K562 (cell line): ENCODE measurements at regions not wholly inside any gene's neighbourhood (a gene's known extent, or its start where the extent isn't known, plus 50 kb on each side); places are given as distances from the start of the nearest gene placed in this dataset.

Experiments used
- BACH1 ChIP-seq: fragments of 200-800 bp; sonication (Bioruptor generic); IDR thresholded peaks from 2 replicates; pipeline ENCODE4 v1.6.1; 2016; ENCODE audit warnings: missing genetic modification characterization, missing compliant biosample characterization
- CBFA2T3 ChIP-seq: fragments of 450-650 bp; IDR thresholded peaks from 2 replicates; pipeline ENCODE4 v1.6.1; 2017
- CTBP1 ChIP-seq: fragments of 450-650 bp; IDR thresholded peaks from 2 replicates; pipeline ENCODE4 v1.6.1; 2016; ENCODE audit warnings: borderline replicate concordance
- FOXK2 ChIP-seq, 2 experiments: fragments of 450-650 bp; IDR thresholded peaks in 1 of 2; conservative IDR thresholded peaks in 1 of 2; 2 replicates each; pipeline ENCODE4 v1.6.1; 2016; ENCODE audit warnings: low read depth in 2 of 2, mild to moderate bottlenecking in 1 of 2
- JUN ChIP-seq, 2 experiments: sonication (generic) in 1 of 2; formaldehyde crosslinking in 1 of 2; IDR thresholded peaks; 2 replicates each; pipeline versions ENCODE4 v1.6.1 to v1.8.0; 2012 to 2022; ENCODE audit warnings: borderline replicate concordance in 2 of 2, mild to moderate bottlenecking in 2 of 2, improper control_type of control experiment in 1 of 2, low read depth in 1 of 2, low read length in 1 of 2, missing genetic modification reagents in 1 of 2
- MEF2D ChIP-seq: conservative IDR thresholded peaks from 2 replicates; pipeline ENCODE4 v1.6.1; 2016; ENCODE audit warnings: low read depth, missing genetic modification characterization, missing compliant biosample characterization
- POLR2G ChIP-seq: fragments of 200-400 bp; formaldehyde crosslinking; IDR thresholded peaks from 2 replicates; pipeline ENCODE4 v1.6.1; 2017; ENCODE audit warnings: low read depth, mild to moderate bottlenecking, antibody characterized with exemption, low read length, moderate library complexity
- RAD51 ChIP-seq: fragments of 450-650 bp; IDR thresholded peaks from 2 replicates; pipeline ENCODE4 v1.7.1; 2016; ENCODE audit warnings: low read depth, mild to moderate bottlenecking, borderline replicate concordance
- RFX5 ChIP-seq: IDR thresholded peaks from 2 replicates; pipeline ENCODE4 v1.6.1; 2011; ENCODE audit warnings: low read depth, mild to moderate bottlenecking, improper control_type of control experiment, low read length
- TAF9B ChIP-seq: fragments of 450-650 bp; IDR thresholded peaks from 2 replicates; pipeline ENCODE4 v1.6.1; 2018; ENCODE audit warnings: mild to moderate bottlenecking; ENCODE audit not compliant: partially characterized antibody
- TGIF2 ChIP-seq: sonication (generic); formaldehyde crosslinking; IDR thresholded peaks from 2 replicates; pipeline ENCODE4 v1.8.1; 2022; ENCODE audit warnings: mild to moderate bottlenecking, missing genetic modification reagents, moderate library complexity
- ZNF24 ChIP-seq: fragments of 450-650 bp; IDR thresholded peaks from 2 replicates; pipeline ENCODE4 v1.6.1; 2016
- ZNF436 ChIP-seq: fragments of 250-450, 450-650 bp; sonication (Bioruptor Pico); formaldehyde crosslinking; IDR thresholded peaks from 2 replicates; pipeline ENCODE4 v1.7.0; 2020; ENCODE audit warnings: mild to moderate bottlenecking
- TF ChIP-seq, protein P1 (sequence below): fragments of 450-650 bp; IDR thresholded peaks from 2 replicates; pipeline ENCODE4 v1.6.1; 2016; ENCODE audit warnings: mild to moderate bottlenecking, moderate library complexity
- TF ChIP-seq, protein P2 (sequence below): fragments of 250-450 bp; sonication (Bioruptor Pico); IDR thresholded peaks from 2 replicates; pipeline ENCODE4 v1.9.0; 2021; ENCODE audit warnings: mild to moderate bottlenecking
- TF ChIP-seq, protein P3 (sequence below), 2 experiments: fragments of 450-650 bp; IDR thresholded peaks; 2 replicates each; pipeline ENCODE4 v1.6.1; 2016

DNA sequence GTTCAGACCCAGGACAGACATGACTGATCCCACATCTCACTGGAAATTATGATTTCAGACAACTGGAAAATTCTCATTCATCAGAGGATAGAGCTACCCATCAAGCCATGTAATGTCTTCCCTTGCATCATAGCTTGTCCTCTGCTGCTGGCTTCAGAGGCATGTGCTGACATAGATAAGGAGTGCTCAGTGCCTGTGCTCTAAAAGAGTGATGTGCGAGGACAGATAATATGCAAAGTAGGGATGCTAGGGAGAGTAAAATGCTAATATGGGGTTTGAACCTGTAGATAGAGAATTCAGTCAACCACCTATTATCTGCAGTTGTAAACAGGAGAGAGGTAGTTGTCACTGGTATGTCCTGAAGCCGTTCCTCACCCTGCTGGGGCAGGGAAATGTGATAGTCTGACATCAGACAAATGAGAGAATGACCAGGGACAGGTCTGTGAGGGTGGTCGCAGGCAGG lies 349.7 kb upstream of the CCL2 start (continued):
- TF ChIP-seq, protein P1, sequence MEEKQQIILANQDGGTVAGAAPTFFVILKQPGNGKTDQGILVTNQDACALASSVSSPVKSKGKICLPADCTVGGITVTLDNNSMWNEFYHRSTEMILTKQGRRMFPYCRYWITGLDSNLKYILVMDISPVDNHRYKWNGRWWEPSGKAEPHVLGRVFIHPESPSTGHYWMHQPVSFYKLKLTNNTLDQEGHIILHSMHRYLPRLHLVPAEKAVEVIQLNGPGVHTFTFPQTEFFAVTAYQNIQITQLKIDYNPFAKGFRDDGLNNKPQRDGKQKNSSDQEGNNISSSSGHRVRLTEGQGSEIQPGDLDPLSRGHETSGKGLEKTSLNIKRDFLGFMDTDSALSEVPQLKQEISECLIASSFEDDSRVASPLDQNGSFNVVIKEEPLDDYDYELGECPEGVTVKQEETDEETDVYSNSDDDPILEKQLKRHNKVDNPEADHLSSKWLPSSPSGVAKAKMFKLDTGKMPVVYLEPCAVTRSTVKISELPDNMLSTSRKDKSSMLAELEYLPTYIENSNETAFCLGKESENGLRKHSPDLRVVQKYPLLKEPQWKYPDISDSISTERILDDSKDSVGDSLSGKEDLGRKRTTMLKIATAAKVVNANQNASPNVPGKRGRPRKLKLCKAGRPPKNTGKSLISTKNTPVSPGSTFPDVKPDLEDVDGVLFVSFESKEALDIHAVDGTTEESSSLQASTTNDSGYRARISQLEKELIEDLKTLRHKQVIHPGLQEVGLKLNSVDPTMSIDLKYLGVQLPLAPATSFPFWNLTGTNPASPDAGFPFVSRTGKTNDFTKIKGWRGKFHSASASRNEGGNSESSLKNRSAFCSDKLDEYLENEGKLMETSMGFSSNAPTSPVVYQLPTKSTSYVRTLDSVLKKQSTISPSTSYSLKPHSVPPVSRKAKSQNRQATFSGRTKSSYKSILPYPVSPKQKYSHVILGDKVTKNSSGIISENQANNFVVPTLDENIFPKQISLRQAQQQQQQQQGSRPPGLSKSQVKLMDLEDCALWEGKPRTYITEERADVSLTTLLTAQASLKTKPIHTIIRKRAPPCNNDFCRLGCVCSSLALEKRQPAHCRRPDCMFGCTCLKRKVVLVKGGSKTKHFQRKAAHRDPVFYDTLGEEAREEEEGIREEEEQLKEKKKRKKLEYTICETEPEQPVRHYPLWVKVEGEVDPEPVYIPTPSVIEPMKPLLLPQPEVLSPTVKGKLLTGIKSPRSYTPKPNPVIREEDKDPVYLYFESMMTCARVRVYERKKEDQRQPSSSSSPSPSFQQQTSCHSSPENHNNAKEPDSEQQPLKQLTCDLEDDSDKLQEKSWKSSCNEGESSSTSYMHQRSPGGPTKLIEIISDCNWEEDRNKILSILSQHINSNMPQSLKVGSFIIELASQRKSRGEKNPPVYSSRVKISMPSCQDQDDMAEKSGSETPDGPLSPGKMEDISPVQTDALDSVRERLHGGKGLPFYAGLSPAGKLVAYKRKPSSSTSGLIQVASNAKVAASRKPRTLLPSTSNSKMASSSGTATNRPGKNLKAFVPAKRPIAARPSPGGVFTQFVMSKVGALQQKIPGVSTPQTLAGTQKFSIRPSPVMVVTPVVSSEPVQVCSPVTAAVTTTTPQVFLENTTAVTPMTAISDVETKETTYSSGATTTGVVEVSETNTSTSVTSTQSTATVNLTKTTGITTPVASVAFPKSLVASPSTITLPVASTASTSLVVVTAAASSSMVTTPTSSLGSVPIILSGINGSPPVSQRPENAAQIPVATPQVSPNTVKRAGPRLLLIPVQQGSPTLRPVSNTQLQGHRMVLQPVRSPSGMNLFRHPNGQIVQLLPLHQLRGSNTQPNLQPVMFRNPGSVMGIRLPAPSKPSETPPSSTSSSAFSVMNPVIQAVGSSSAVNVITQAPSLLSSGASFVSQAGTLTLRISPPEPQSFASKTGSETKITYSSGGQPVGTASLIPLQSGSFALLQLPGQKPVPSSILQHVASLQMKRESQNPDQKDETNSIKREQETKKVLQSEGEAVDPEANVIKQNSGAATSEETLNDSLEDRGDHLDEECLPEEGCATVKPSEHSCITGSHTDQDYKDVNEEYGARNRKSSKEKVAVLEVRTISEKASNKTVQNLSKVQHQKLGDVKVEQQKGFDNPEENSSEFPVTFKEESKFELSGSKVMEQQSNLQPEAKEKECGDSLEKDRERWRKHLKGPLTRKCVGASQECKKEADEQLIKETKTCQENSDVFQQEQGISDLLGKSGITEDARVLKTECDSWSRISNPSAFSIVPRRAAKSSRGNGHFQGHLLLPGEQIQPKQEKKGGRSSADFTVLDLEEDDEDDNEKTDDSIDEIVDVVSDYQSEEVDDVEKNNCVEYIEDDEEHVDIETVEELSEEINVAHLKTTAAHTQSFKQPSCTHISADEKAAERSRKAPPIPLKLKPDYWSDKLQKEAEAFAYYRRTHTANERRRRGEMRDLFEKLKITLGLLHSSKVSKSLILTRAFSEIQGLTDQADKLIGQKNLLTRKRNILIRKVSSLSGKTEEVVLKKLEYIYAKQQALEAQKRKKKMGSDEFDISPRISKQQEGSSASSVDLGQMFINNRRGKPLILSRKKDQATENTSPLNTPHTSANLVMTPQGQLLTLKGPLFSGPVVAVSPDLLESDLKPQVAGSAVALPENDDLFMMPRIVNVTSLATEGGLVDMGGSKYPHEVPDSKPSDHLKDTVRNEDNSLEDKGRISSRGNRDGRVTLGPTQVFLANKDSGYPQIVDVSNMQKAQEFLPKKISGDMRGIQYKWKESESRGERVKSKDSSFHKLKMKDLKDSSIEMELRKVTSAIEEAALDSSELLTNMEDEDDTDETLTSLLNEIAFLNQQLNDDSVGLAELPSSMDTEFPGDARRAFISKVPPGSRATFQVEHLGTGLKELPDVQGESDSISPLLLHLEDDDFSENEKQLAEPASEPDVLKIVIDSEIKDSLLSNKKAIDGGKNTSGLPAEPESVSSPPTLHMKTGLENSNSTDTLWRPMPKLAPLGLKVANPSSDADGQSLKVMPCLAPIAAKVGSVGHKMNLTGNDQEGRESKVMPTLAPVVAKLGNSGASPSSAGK: peak; percentile 96
- TF ChIP-seq TGIF2 (CRISPR knock-in tag): no peak
- TF ChIP-seq ZNF24: peak; percentile 72; the same call in 1 of the 2 replicates
- TF ChIP-seq RFX5: no peak
- 0 out of 2 replicates have a peak, but pooled peaks have one; percentile 31 for TF ChIP-seq BACH1 (tag)
- TF ChIP-seq, protein P2, sequence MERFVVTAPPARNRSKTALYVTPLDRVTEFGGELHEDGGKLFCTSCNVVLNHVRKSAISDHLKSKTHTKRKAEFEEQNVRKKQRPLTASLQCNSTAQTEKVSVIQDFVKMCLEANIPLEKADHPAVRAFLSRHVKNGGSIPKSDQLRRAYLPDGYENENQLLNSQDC (CRISPR knock-in tag): peak; percentile 72; the same call in 1 of the 2 replicates
- no peak for TF ChIP-seq POLR2G
- TF ChIP-seq, protein P3, sequence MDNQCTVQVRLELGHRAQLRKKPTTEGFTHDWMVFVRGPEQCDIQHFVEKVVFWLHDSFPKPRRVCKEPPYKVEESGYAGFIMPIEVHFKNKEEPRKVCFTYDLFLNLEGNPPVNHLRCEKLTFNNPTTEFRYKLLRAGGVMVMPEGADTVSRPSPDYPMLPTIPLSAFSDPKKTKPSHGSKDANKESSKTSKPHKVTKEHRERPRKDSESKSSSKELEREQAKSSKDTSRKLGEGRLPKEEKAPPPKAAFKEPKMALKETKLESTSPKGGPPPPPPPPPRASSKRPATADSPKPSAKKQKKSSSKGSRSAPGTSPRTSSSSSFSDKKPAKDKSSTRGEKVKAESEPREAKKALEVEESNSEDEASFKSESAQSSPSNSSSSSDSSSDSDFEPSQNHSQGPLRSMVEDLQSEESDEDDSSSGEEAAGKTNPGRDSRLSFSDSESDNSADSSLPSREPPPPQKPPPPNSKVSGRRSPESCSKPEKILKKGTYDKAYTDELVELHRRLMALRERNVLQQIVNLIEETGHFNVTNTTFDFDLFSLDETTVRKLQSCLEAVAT (IDR thresholded peaks at IDR 0.05): peak in 1 of 2 experiments; percentile 70; a peak in 2 of 4 replicates
- peak; percentile 79 for TF ChIP-seq TAF9B
- peak; percentile 83 for TF ChIP-seq MEF2D (tag)
- TF ChIP-seq FOXK2 (conservative IDR thresholded peaks at IDR 0.05 in 1 of 2, IDR thresholded peaks at IDR 0.05 in 1 of 2; ENCODE audit: low read depth in 2 of 2): peak; percentile 96
- TF ChIP-seq ZNF436 (CRISPR knock-in tag): no peak
- peak; percentile 100 for TF ChIP-seq CTBP1
- peak; percentile 99 for TF ChIP-seq CBFA2T3
- peak; percentile 45; the same call in 1 of the 2 replicates for TF ChIP-seq RAD51
- TF ChIP-seq JUN (IDR thresholded peaks at IDR 0.05; ENCODE audit: borderline replicate concordance, low read depth, low read length): peak; percentile 88
- TF ChIP-seq JUN (CRISPR knock-in tag; IDR thresholded peaks at IDR 0.05; ENCODE audit: borderline replicate concordance): no peak
